COLO668 (cell line): ENCODE measurements at regions not wholly inside any gene's neighbourhood (a gene's known extent, or its start where the extent isn't known, plus 50 kb on each side); places are given as distances from the start of the nearest gene placed in this dataset.
"Not testable (repeated sequence)": the region's sequence is repeated elsewhere in the genome, so short reads cannot be mapped to it uniquely, and the experiment has no call there.

Experiments used
- DNase-seq: peaks from one replicate; lab custom pipeline; 2025; ENCODE audit not compliant: unreplicated experiment; lab: John Stamatoyannopoulos, UW

DNA sequence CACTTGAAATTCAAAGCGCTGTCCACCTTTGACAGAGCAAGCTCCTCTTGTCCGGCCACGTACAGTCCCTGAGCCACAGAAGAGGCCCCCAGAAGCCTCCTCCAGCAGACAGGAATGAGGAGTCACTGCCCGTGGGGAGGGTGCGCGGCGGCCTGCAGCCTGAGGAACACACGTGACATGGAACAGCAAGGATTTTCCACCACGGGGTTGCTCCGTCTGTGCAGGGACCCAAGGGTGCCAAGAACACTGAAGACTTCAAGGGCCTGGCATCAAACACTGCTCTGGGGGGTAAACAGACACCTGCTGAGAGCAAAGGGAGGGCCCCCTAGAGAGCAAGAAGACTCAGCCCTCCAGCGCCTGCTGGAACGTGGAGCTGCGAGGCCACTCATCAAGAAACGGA, 237.9 kb upstream of the SGCG start:
- DNase-seq = not testable (repeated sequence)

- DNase-seq = peak; percentile 66
These were observed 236.4 kb upstream of the SGCG start for GRCh38 chr13:22944378-22944777.

DNA sequence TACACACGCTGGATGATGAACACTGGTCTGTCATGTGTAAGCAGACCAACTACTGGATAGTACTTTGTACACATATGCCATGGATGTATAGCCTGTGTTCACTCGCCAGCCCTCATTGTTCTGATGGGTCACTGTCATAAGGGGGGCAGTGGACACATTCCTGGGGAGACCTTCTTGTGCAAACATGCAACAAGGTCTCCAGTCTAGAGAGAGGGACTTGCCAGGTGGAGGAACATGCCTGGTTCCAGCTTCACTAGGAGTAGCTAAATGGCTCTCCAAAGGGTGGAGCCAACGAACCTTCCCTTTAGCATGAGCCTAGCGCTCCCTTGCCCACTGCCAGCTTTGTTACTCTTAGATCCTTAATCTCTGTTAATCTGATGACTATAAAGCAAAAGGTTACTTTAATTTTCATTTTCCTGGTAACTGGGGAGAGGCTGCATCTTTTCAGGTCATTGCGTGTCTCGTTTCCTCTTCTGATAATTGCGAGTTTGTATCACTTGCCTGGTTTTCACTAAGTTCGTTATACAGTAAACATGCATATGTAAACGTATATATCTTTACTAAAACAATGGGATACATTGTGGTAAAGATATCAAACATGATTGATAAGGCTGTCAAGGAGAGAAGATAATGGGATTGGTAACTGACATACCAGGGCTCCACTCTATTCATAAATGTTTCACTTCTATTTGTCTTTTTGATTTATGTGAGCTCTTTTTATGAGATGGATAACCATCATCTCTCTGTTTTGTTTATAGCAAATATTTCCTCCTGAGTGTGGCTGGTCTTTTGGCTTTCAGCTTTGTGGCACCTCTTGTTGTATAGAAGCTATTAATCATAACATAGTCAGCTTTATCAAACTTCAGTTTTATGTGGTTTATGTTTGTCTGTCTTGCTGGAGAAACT, 235.2 kb upstream of the SGCG start:
- DNase-seq = peak; percentile 84

- DNase-seq = no peak
These were observed 232.4 kb upstream of the SGCG start for GRCh38 chr13:22948421-22948820.

GRCh38 chr13:22952018-22952417, 228.8 kb upstream of the SGCG start:
- not testable (repeated sequence) for DNase-seq

DNA sequence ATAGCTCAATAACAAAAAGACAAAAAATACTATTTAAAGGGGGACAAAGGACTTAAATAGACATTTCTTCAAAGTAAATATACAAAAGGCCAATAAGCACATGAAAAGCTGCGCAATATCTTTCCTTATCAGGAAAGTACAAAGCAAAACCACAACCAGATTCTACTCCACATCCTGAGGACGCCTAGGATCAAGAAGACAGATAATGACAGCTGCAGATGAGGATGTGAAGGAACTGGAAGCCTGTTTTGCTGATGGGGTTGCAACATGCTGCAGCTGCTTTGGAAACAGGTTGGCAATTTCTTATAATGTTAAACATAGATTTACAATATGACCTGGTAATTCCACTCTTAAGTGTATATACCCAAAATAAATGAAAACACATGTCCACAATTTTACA, 225.6 kb upstream of the SGCG start:
- not testable (repeated sequence) for DNase-seq

GRCh38 chr13:22956456-22957115, 224.2 kb upstream of the SGCG start:
- not testable (repeated sequence) for DNase-seq

DNA sequence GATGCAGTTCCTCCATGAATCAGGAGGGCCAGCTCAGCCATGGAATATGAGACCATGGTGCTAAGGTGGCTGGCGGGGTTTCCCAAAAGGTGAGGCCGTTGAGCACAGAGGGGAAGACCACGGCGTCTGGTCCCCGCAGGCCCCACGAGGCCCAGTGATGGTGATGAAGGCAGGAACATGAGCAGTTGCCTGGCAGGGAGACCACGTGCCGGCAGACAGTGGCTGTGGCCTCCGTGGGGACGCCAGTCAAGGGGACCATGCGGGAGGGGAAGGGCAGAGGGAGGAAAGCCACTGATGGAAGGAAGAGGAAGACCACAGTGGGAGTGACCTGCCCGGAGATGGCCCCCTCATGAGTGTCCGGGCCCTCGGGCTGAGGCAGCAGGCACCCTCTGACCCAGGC, 220.9 kb upstream of the SGCG start:
- DNase-seq = not testable (repeated sequence)

GRCh38 chr13:22960827-22961226, 220.0 kb upstream of the SGCG start:
- DNase-seq = no peak

- not testable (repeated sequence) for DNase-seq
These were observed 219.4 kb upstream of the SGCG start for GRCh38 chr13:22961342-22961741.

- DNase-seq = no peak
These were observed 218.8 kb upstream of the SGCG start for GRCh38 chr13:22961835-22962537.

GRCh38 chr13:22963384-22964053, 217.3 kb upstream of the SGCG start:
- not testable (repeated sequence) for DNase-seq

DNA sequence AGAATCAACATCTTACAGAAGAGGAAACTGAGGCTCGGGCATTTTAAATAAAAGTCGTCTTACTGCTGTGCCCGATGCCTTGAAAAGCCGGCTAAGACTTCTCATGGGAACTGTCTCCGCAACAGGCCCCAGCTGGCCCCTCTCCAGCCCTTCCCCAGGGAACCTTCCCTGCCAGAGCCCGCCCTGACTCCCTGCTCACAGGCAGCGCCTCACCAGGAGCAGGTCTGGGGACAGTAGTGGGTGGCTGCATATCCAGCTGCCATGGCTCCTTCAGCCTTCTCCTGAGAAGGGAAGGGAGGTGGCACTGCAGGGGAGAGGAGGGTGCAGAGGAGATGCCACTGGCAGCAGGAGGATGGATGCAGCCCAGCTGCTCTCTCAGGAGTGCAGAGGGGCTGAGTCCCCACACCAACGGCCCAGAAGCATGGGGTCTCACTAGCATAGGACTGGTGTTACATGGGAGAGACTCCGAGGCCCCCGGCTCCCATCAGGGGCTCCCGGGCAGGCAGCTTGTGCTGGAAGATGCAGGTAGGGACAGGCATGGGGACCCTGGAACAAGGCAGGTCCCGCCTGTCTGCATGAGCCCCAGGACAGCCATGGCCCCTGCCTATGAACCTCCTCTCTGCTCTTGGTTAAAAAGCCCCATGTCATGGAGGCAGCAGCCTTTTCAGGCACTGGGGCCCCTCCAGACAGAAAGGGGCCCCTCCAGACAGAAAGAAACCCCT, 216.4 kb upstream of the SGCG start:
- DNase-seq = no peak

GRCh38 chr13:22965011-22965857, 215.5 kb upstream of the SGCG start:
- not testable (repeated sequence) for DNase-seq

GRCh38 chr13:22965858-22966239, 214.9 kb upstream of the SGCG start:
- not testable (repeated sequence) for DNase-seq

- DNase-seq = not testable (repeated sequence)
These were observed 214.0 kb upstream of the SGCG start for GRCh38 chr13:22966753-22967152.

GRCh38 chr13:22967669-22968068, 213.1 kb upstream of the SGCG start:
- DNase-seq = peak; percentile 76

GRCh38 chr13:22979952-22980351, 200.8 kb upstream of the SGCG start:
- DNase-seq = no peak

GRCh38 chr13:22980936-22981335, 199.8 kb upstream of the SGCG start:
- DNase-seq = no peak

DNA sequence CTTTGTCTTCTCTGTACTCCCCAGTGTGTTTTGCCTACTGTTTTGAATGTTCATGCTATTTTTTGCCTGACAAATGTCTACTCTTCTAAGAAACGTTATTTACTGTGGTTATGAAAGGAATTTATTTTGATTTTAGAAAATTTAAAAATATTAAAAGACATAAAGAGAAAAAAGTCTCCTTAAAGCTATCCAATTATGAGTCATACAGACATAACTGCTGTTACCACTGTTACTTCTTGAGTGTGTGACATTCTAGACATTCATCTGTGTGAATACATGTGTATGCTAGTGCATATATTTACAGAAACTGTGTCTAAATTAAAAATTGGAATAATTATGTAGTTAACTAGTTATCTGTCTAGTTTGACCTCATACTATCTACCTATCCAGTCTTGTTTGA, 187.6 kb upstream of the SGCG start:
- no peak for DNase-seq
